ENCODE measurements at regions not wholly inside any gene's neighbourhood (a gene's known extent, or its start where the extent isn't known, plus 50 kb on each side); places are given as distances from the start of the nearest gene placed in this dataset.

- TF ChIP-seq CTCF (IDR thresholded peaks at IDR 0.05) (no peak), POLR2A (IDR thresholded peaks at IDR 0.05) (no peak), POLR2AphosphoS5 (IDR thresholded peaks at IDR 0.05) (no peak), EP300 (IDR thresholded peaks at IDR 0.05; ENCODE audit: low read depth) (no peak)
These were observed 444.7 kb downstream of the TLE1 start for GRCh38 chr9:81244631-81245030.

Data from transverse colon (tissue), 4 donors.